GM04504 (cell line): ENCODE measurements at regions not wholly inside any gene's neighbourhood (a gene's known extent, or its start where the extent isn't known, plus 50 kb on each side); places are given as distances from the start of the nearest gene placed in this dataset.

Experiments used
- DNase-seq: peaks from one replicate; pipeline ENCODE4 v3.0.0-alpha.2; 2012; ENCODE audit warnings: low read depth

- no peak for DNase-seq
Measured at GRCh38 chr5:29949301-29949872, 1244.1 kb upstream of the CDH6 start.

GRCh38 chr5:29944327-29944726 is 1249.2 kb upstream of the CDH6 start:
- no peak for DNase-seq

- no peak for DNase-seq
Measured at GRCh38 chr5:29942089-29942488, 1251.4 kb upstream of the CDH6 start.

- no peak for DNase-seq
Measured at GRCh38 chr5:29939988-29940387, 1253.5 kb upstream of the CDH6 start.

GRCh38 chr5:29935371-29935770 is 1258.1 kb upstream of the CDH6 start:
- DNase-seq, result no peak

GRCh38 chr5:29930316-29930715 is 1263.2 kb upstream of the CDH6 start:
- no peak for DNase-seq

GRCh38 chr5:29924107-29924506 is 1269.4 kb upstream of the CDH6 start:
- DNase-seq, result no peak

GRCh38 chr5:29905626-29906353 is 1287.7 kb upstream of the CDH6 start:
- DNase-seq, result no peak

GRCh38 chr5:29902859-29903258 is 1290.6 kb upstream of the CDH6 start:
- no peak for DNase-seq

GRCh38 chr5:29899583-29899982 is 1293.9 kb upstream of the CDH6 start:
- no peak for DNase-seq

- DNase-seq, result no peak
Measured at GRCh38 chr5:29897916-29898315, 1295.6 kb upstream of the CDH6 start.

GRCh38 chr5:29896646-29897045 is 1296.8 kb upstream of the CDH6 start:
- DNase-seq, result no peak

GRCh38 chr5:29894668-29895067 is 1298.8 kb upstream of the CDH6 start:
- no peak for DNase-seq

- DNase-seq, result no peak
Measured at GRCh38 chr5:29889051-29889450, 1304.4 kb upstream of the CDH6 start.

GRCh38 chr5:29885595-29885994 is 1307.9 kb upstream of the CDH6 start:
- DNase-seq, result no peak

- no peak for DNase-seq
Measured at GRCh38 chr5:29882036-29882435, 1311.5 kb upstream of the CDH6 start.

GRCh38 chr5:29879401-29879800 is 1314.1 kb upstream of the CDH6 start:
- no peak for DNase-seq

- no peak for DNase-seq
Measured at GRCh38 chr5:29878599-29878998, 1314.9 kb upstream of the CDH6 start.

- DNase-seq, result no peak
Measured at GRCh38 chr5:29867155-29867554, 1326.3 kb upstream of the CDH6 start.

- no peak for DNase-seq
Measured at GRCh38 chr5:29853711-29854220, 1339.7 kb upstream of the CDH6 start.

GRCh38 chr5:29852329-29852728 is 1341.2 kb upstream of the CDH6 start:
- no peak for DNase-seq

GRCh38 chr5:29845206-29845605 is 1348.3 kb upstream of the CDH6 start:
- no peak for DNase-seq

GRCh38 chr5:29833394-29833793 is 1360.1 kb upstream of the CDH6 start:
- no peak for DNase-seq

GRCh38 chr5:29822521-29822920 is 1371.0 kb upstream of the CDH6 start:
- DNase-seq, result no peak
